ENCODE measurements at regions not wholly inside any gene's neighbourhood (a gene's known extent, or its start where the extent isn't known, plus 50 kb on each side); places are given as distances from the start of the nearest gene placed in this dataset.

GRCh38 chr1:5740450-5740849 lies 251.8 kb downstream of the NPHP4 start:
- Histone ChIP-seq H3K4me1 (ENCODE audit: low read depth) (no peaks in the 10 kb centered on the region), H3K36me3 (ENCODE audit: low read depth) (no peaks in the 10 kb centered on the region), H3K9me3 (no peaks in the 10 kb centered on the region), H3K4me3 (no peak overlapping the region)
- TF ChIP-seq CTCF (IDR thresholded peaks at IDR 0.05) = no peak
- no peak for DNase-seq
- intact Hi-C loops (cut with DNase I, micrococcal nuclease) = loop anchor here in 1 of 2 donors (10.0 kb wide), 2 partner anchors 226 to 1826 kb away; no protein-coding TSS in a partner anchor
- ATAC-seq = no peak

- H3K4me1 ChIP-seq (ENCODE audit: low read depth) = no peaks in the 10 kb centered on the region
- no peaks in the 10 kb centered on the region for H3K36me3 ChIP-seq (ENCODE audit: low read depth)
- ATAC-seq (no peak), DNase-seq (no peak)
- H3K9me3 ChIP-seq = no peaks in the 10 kb centered on the region
- no peak overlapping the region for H3K4me3 ChIP-seq
- TF ChIP-seq CTCF (IDR thresholded peaks at IDR 0.05) = no peak
- intact Hi-C loops (cut with DNase I, micrococcal nuclease) = loop anchor here in 1 of 2 donors (10.0 kb wide), 2 partner anchors 225 to 1825 kb away; no protein-coding TSS in a partner anchor
Measured at GRCh38 chr1:5739561-5740078, 252.6 kb downstream of the NPHP4 start.

- Histone ChIP-seq H3K36me3 (ENCODE audit: low read depth) (no peaks in the 10 kb centered on the region), H3K4me3 (no peak overlapping the region), H3K4me1 (ENCODE audit: low read depth) (no peaks in the 10 kb centered on the region), H3K9me3 (no peaks in the 10 kb centered on the region)
- no peak for TF ChIP-seq CTCF (IDR thresholded peaks at IDR 0.05)
- intact Hi-C loops (cut with DNase I, micrococcal nuclease) = no loop called here
- no peak for DNase-seq
- ATAC-seq = no peak
Measured at GRCh38 chr1:5738911-5739462, 253.2 kb downstream of the NPHP4 start.

- H3K36me3 ChIP-seq (ENCODE audit: low read depth) = no peaks in the 10 kb centered on the region
- TF ChIP-seq CTCF (IDR thresholded peaks at IDR 0.05) = no peak
- H3K4me3 ChIP-seq = no peak overlapping the region
- no peaks in the 10 kb centered on the region for H3K9me3 ChIP-seq
- ATAC-seq (no peak), DNase-seq (no peak)
- intact Hi-C loops (cut with DNase I, micrococcal nuclease) = no loop called here
- no peaks in the 10 kb centered on the region for H3K4me1 ChIP-seq (ENCODE audit: low read depth)
Measured at GRCh38 chr1:5737081-5737480, 255.1 kb downstream of the NPHP4 start.

GRCh38 chr1:5734996-5735395 lies 257.2 kb downstream of the NPHP4 start:
- ATAC-seq (no peak), DNase-seq (no peak)
- Histone ChIP-seq H3K4me1 (ENCODE audit: low read depth) (no peaks in the 10 kb centered on the region), H3K36me3 (ENCODE audit: low read depth) (no peaks in the 10 kb centered on the region), H3K9me3 (no peaks in the 10 kb centered on the region), H3K4me3 (no peak overlapping the region)
- TF ChIP-seq CTCF (IDR thresholded peaks at IDR 0.05) = no peak
- intact Hi-C loops (cut with DNase I, micrococcal nuclease) = no loop called here

GRCh38 chr1:5734414-5734813 lies 257.8 kb downstream of the NPHP4 start:
- intact Hi-C loops (cut with DNase I, micrococcal nuclease) = no loop called here
- no peak overlapping the region for H3K4me3 ChIP-seq
- no peak for TF ChIP-seq CTCF (IDR thresholded peaks at IDR 0.05)
- ATAC-seq = no peak
- no peak for DNase-seq
- H3K4me1 ChIP-seq (ENCODE audit: low read depth) = no peaks in the 10 kb centered on the region
- H3K36me3 ChIP-seq (ENCODE audit: low read depth) = no peaks in the 10 kb centered on the region
- H3K9me3 ChIP-seq = no peaks in the 10 kb centered on the region

Measured in mucosa of descending colon (tissue), 3 donors.